ENCODE measurements at regions not wholly inside any gene's neighbourhood (a gene's known extent, or its start where the extent isn't known, plus 50 kb on each side); places are given as distances from the start of the nearest gene placed in this dataset.
"Not testable (repeated sequence)": the region's sequence is repeated elsewhere in the genome, so short reads cannot be mapped to it uniquely, and the experiment has no call there.

DNA sequence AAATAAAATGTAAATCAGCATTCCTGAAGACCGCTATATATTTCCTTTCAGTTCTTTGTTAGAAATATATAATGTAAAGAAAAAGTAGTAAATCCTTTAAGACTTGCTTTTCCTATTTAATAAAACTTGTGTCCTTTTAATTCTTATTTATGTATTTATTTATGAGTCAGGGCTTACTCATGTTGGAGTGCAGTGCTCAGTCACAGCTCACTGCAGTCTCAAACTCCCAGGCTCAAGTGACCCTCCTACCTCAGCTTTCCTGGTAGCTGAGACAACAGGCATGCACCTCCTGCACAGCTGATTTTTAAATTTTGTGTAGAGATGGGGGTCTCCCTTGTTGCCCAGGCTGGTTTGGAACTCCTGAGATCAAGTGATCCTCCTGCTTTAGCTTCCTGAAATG, 724.5 kb downstream of the ANKRD7 start:
- DNase-seq = no peak

DNA sequence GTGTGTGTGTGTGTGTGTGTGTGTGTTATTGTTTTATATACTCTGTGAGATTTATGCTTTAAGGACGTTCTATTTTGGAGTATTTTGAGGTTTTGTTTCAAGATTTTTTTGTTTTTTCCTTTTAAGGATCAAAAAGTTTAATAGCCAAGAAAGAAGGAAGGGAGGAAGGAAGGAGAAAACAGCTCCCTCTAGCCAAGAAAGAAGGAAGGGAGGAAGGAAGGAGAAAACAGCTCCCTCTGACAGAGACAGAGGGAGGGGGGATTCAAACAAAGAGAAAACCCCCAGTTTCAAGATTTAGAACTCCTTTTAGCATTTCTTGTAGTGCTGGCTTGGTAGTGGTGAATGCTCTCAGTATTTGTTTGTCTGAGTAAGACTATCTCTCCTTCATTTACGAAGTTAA, 731.8 kb downstream of the ANKRD7 start:
- DNase-seq = not testable (repeated sequence)

DNA sequence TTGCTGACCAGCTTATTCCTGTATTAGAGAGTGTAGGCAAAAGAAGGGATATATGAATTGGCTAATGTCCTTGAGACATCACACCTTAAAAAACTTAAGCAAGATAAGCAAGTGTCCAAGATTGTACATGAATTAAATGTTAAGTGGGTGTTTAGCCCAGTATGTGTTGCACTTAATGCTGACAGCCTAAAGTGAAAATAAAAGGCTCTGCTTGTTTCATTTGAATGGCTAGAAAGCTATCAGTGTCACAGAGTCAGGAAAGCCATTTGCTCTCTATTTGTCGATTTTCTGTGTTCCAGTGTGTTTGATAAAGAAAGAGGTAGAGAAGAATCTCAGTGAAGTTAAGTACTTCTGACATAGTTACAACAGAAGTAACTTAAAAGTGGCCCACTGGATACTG, 744.9 kb downstream of the ANKRD7 start:
- no peak for DNase-seq

DNA sequence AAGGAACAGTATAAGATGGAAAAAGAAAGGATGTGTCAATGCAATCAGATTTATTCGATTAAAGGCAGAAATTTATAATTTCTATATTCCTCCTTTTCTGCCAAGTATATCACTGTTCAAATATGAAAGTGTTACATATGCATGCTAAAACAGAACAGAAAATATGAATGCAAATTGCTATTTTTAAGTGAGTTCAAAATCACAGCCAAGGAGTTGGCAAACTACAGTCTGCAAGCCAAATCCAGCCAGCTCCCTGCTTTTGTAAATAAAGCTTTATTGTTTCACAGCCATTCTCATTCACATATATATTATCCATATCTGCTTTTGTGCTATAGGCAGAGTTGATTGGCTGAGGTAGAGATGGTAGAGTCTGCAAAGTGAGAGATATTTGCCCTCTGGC, 747.2 kb downstream of the ANKRD7 start:
- DNase-seq = no peak

DNA sequence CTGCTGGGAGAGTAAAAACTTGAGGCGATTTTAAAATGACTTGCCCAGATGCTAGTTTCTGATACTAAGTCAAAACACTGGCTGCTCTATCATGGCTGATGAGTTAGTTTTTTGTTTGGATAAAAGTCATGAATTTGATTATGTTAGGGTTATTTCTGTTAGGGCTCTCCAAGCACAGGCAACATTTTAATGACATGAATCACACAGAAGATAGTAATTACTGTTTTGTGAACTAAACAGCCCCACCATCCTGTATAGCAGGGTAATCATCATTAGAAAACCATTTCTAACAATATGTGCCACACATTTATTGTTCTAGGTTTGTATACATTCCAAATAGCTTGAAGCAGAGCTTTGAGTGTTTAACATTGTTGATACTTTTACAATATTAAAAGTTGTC, 750.3 kb downstream of the ANKRD7 start:
- DNase-seq = no peak

DNA sequence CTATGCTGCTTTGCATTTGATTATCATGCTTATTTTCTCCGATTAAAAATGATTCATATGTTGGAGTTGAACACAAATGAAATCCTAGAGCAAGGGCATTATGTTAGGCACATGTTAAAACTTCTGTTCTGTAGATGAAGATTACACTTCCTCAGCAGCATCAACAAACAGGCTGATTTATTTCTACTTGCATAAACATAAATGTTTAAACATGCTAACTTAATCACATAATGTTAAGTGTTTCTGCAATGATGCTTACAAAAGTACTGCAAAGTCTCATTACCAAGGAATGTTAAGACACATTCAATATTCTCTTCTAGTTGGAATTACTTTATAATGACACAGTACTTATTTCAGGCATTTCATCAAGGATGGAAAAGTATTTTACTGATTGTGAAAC, 770.8 kb downstream of the ANKRD7 start:
- DNase-seq = no peak

DNA sequence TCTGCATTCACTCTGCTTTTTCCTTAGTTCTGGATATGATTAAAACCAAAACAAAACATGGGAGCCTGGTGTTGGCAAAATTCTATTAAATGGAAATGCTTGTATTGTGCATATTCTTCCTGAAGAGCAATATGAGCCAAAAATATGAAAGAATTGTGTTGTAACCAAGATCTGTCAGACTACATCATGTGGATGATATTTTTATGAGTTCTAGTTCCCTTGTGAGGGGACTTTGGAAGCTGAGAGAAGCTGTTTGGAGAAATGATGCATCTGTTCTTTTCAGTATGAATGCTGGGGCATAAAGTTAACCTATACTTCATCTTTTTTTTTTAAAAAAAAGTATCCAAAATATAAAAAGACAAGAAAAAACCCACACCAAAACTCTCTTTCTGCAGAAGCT, 782.7 kb downstream of the ANKRD7 start:
- no peak for DNase-seq

DNA sequence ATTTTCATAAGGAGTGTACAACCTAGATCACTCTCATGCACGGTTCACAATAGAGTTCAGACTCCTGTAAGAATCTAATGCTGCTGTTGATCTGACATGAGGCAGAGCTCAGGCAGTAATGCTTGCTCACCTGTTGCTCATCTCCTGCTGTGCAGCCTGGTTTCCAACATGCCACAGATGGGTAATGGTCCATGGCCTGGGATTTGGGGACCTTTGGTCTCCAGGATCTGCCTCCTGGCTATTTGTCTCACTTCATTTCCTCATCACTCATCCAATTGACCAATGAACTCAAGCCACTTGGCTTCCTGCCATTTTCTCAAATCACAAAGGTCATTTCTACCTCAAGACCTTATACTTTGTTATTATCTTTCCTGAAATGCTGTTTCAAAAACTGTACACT, 786.1 kb downstream of the ANKRD7 start:
- DNase-seq = no peak

DNA sequence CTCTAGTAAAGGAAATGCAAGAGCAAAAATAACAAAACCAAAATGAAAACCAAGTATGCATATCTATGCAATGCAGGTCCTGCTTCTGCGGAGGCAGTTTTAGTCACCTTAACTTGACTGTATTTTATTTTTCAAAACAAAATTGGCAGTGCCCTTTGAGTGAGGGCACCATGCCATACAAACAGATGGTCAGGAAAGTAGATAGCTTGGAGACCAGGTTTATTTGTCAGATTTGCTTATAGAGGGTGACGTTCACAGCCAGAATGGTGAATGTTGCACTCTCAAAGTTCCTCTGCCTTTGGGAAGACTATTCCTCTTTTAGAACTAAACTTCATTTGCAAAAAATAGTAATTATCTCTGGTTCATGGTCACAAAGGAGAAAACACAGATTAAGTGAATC, 801.9 kb downstream of the ANKRD7 start:
- DNase-seq = no peak

DNA sequence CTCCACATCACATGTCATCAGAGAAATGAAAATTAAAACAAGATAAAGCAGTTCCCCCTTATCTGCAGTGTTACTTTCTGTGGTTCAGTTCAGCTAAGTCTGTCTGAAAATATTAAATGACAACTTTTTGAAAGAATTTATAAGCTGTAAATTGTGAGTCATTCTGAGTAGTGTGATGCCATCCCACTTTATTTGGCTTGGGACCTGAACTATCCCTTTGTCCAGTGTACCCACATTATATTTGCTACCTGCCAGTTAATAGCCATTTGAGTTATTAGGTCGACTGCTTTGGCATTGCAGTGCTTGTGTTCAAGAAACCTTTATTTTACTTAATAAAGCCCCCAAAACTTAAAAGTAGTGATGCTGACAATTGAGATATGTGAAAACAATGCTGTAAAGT, 804.2 kb downstream of the ANKRD7 start:
- no peak for DNase-seq

DNA sequence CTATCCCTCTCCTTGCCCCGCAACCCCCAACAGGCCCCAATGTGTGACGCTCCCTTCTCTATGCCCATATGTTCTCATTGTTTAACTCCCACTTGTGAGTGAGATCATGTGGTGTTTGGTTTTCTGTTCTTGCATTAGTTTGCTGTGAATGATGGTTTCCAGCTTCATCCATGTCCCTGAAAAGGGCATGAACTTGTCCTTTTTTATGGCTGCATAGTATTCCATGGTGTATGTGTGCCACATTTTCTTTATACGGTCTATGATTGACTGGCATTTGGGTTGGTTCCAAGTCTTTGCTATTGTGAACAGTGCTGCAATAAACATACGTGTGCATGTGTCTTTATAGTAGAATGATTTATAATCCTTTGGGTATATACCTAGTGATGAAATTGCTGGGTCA, 807.6 kb downstream of the ANKRD7 start:
- not testable (repeated sequence) for DNase-seq

DNA sequence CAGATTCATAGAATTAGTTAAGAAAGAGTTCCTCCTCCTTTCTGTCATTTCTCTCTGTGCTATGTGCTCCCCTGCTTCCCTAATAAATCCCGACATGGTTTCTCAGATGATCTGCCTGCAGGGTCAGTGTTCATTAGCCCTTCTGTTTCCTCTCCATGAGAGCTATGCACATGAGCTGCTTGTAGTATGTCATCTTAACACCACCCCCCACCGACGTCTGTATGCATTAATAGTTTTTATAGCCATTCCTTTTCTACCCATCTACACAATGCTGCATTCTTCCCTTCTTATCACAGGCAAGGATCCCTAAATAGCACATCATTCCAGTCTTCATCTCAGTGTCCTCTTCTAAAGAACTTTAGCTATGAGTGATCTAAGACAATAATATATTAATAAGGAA, 809.1 kb downstream of the ANKRD7 start:
- no peak for DNase-seq

DNA sequence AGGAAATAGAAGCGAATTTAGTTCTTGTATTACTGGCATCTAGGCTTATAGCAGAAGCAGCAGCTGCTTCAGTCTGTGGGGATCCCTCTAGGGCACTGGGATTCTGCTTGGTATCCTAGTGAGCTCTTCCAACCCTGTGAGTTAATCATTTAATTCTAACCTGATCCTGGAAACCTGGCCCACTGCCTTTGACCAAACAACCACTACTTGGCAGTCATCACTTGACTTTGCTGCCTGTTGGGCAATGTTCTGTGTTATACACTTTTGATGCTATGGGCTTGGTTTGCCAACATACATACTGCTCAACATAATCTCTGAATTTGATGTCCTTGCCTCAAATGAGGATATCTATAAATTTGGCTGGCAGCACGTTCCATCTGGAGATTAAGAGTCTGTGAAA, 813.4 kb downstream of the ANKRD7 start:
- no peak for DNase-seq

DNA sequence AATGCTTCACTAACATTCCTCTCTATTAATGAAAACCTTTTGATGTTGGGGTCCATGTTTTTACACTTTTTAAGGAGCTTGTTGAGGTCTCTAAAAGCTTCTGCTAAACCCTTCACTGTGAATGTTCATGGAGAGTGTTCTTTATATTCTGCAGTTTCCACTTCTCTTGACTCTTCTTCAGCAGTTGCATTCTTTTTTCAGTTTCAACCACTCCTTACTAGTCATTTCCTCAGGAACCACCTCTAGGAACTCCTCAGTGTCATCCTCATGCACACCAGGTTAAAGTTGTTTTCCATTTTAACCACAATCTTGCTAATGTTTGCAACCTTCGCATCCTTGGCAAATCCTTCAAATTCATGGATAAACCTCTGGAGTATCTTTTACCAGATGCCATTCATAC, 821.6 kb downstream of the ANKRD7 start:
- DNase-seq = no peak

DNA sequence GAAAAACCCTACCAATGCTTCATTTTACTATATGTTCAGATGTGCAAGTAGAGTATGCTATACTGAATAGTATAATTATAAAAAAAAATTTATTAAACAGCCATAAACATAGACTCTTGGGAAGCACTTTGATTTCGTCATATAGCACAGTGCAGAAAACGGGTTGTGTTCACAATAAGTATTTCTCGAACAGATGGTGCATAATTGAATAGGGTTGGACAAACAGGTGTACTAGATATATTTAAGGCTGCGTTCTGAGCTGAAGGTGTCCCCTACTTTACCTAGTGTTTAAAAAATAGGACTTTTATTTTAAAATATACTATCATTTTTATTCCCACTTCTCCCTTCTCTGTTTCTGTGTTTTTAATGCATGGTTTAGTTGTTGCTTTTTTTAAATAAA, 841.5 kb downstream of the ANKRD7 start:
- DNase-seq = no peak

DNA sequence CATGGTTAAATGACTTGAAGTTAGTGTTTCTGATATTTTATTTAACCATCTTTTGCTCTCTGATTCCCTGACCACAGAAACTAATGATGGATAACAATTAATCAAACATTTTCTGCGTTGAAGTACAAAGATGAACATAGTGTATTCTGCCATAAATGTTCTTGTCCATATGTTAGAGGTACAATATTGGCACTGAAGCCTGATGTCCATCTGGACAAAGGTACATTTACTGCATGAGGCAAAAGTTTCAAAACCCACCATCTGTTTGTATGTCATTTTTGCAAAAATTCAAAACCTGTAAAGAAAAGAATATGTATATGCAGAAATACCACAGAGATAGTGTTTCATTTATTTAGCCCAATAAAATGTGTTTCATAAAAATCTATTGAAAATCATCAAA, 861.5 kb downstream of the ANKRD7 start:
- no peak for DNase-seq

DNA sequence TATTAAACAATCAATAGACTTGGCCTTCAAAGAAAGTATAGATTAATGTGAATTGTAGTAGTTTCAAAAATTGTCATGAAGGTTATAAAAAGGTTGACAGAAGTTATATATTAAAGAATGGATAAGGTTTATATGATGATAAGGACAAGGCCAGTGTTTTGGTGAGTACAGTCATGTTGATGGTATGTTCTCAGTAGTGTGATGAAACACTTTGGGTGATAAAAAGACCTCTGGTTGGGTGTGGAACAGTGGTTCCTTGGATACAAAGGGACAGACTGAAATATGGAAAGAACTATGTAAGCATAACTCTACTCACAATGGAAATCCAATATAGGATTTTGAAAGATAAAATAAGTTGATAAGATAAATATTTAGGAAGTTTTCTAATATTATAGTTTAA, 866.3 kb downstream of the ANKRD7 start:
- no peak for DNase-seq

DNA sequence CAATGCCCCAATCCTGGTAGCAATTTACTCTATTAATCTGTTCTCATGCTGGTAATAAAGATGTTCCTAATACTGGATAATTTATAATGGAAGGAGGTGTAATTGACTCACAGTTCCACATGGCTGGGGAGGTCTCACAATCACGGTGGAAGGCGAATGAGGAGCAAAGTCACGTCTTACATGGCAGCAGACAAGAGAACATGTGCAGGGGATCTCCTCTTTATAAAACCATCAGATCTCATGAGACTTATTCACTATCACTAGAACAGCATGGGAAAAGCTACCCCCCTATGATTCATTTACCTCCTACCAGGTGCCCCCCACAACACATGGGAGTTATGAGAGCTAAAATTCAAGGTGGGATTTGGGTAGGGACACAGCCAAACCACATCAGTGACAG, 872.2 kb downstream of the ANKRD7 start:
- no peak for DNase-seq

DNA sequence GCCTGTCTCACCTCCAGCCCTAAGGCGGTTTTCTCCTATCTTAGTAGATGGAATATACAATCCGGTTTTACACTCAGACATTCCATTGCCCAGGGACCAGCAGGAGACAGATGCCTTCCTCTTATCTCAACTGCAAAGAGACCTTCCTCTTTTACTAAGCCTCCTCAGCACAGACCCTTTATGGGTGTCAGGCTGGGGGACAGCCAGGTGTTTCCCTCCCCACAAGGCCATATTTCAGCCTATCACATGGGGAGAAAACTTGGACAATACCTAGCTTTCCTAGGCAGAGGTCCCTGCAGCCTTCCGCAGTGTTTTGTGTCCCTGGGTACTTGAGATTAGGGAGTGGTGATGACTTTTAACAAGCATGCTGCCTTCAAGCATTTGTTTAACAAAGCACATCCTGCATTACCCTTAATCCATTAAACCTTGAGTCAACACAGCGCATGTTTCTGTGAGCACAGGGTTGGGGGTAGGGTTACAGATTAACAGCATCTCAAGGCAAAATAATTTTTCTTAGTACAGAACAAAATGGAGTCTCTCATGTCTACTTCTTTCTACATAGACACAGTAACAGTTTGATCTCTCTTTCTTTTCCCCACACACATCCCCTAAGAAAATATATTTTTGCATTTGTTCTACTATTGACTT, 876.2 kb downstream of the ANKRD7 start:
- not testable (repeated sequence) for DNase-seq

DNA sequence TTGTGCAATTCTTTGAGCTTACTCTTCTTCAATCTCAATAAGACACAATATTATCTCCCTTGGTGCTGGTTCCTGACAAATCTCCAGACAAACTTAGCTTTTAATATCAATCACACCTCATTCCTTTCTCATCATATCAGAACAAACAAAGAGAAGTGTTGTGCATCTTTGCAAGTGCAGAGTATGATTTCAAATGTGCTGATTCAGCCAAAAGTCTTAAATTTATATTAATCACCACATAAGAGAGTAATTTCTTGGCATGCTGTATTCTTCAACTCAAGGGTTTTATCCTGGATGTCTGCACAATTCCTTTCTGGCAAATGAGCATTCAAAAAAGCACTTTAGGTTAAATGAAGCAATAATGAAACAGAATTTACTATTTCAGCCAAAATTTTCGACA, 877.8 kb downstream of the ANKRD7 start:
- DNase-seq = no peak

DNA sequence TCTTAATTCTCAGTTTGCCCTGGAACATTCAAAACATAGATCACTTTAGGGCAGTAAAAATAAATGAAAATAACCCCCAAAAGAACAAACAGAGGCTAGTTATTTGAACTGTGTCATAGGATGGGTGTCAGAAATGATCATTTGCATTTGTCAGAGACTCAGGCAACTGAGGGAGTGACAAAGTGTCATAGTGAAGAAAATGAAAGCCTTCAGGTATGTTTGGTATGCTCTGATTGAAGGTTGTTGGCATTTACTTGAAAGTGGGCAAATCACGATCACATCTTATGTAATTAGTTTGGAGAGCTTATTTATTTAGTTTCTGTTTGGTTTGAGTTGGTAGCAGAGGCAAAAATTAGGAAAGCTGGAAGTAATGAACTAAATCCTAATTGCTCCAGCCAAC, 880.9 kb downstream of the ANKRD7 start:
- no peak for DNase-seq

DNA sequence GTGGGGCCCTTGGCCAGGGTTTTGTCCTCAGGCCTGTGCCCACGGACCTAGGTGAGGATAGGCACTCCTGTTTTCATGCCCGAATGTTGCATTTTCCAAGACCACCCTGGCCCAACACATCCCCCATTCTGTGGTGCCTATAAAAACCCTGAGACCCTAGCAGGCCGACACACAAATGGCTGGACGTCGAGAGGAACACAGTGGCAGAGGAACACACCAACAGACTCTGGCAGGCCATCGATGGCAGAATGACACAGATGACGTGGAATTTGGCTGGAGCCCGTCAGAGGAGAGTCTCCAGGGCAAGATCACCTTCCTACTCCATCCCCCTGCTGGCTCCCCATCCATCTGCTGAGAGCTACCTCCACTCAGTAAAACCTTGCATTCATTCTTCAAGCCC, 898.8 kb downstream of the ANKRD7 start:
- DNase-seq = no peak

DNA sequence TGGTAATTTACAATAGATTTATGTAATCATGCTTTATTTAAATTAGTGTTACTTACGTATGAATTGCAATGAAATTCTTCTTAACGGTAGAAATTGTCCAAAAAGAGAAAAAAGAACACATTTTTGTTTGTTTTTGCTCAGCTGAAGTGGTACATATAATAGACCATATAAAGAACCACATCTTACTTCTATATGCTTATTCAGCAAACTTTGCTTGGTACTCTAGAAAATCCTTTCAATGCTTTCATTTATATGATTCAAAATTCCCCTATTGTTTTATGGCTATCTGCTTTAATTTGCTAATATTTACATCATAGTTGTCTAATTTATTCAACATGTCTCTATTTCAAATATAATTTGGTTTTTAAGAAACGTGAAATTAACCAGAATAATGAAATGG, 903.2 kb downstream of the ANKRD7 start:
- no peak for DNase-seq

DNA sequence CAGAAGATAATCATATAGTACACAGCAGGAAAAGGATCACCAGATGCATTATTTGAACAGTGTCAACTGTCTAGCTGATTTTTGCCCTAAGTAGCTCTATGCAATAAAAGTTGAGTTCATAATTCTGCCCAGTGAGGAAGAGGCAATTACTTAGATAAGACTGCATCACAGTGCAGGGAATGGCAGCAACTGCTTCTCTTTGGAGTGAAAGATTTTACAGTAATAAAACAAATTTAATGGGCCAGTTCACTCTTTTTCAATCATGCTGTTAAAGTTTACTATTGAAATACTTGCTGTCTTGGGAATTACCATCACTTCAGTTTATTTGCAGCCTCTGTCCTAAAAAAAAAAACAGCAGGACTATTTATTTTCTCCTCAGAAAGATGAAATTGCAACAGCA, 907.9 kb downstream of the ANKRD7 start:
- no peak for DNase-seq

DNA sequence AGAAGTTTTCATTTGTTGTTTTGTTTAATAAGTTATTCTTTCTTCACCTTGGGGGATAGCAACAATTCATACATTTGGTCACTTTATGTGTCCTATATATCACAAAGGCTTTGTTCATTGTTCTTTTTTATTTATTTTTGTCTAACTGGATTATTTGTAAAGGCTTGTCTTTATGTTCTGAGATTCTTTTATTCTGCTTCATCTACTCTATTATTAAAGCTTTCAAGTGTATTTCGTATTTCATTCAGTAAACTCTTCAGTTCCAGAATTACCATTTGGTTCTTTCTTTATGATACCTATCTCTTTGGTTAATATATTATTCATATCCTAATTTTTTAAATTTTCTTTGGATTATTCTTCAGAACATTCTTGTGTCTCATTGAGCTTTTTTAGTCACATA, 942.9 kb downstream of the ANKRD7 start:
- no peak for DNase-seq

DNA sequence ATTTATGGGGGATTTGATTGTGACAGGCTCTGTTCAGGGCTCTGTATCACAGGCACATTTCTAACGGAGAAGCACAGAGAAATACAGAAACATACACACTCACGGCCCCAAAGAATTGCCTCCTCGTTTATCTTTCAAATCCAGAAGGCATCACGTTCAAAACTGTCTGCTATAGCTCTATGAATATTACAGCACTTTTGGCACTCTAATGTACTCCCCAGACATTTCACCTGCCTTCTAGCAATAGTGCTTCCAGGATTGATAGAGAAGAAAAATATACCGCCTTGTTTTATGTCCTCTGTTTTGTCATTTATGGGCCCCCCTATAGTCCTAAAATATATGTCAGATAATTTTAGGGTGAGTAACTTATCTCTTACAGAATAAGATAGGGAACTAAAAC, 947.5 kb downstream of the ANKRD7 start:
- no peak for DNase-seq
